Urinary bladder (tissue), 3 donors: ENCODE measurements at regions not wholly inside any gene's neighbourhood (a gene's known extent, or its start where the extent isn't known, plus 50 kb on each side); places are given as distances from the start of the nearest gene placed in this dataset.

ENCODE experiments used
- DNase-seq: peaks from one replicate; pipeline ENCODE4 v3.0.0-alpha.2; 2015; ENCODE audit errors: extremely low spot score
- H3K27ac ChIP-seq: one replicate; pipeline ENCODE4 v1.5.1; 2013; ENCODE audit warnings: low read depth, mild to moderate bottlenecking, moderate library complexity
- H3K36me3 ChIP-seq: one replicate; pipeline ENCODE4 v1.6.1; 2013; ENCODE audit warnings: mild to moderate bottlenecking, moderate library complexity; ENCODE audit not compliant: insufficient read depth
- H3K4me1 ChIP-seq: one replicate; pipeline ENCODE4 v1.6.1; 2013; ENCODE audit warnings: mild to moderate bottlenecking, moderate library complexity; ENCODE audit not compliant: insufficient read depth
- H3K4me3 ChIP-seq: one replicate; pipeline ENCODE4 v1.5.1; 2013; ENCODE audit warnings: low read depth, low read length
- WGBS: extraction: QIAGEN DNeasy Blood & Tissue Kit; methylation state at CpG from one replicate; pipeline ENCODE4 v1.1.7; 2013; 5-methylcytosine and 5-hydroxymethylcytosine counted together
- donor health status: healthy with polysubstance abuse.
- donor health status: healthy.

- DNase-seq = no peak
- no peaks in the 10 kb centered on the region for H3K36me3 ChIP-seq
- H3K4me1 ChIP-seq = no peaks in the 10 kb centered on the region
- H3K4me3 ChIP-seq = no peak overlapping the region
- WGBS = 64% methylated on average over 8 of the region's 8 CpGs
- H3K27ac ChIP-seq = no peak overlapping the region
Measured at GRCh38 chr2:4828682-4829374, 863.4 kb upstream of the SOX11 start.

DNA sequence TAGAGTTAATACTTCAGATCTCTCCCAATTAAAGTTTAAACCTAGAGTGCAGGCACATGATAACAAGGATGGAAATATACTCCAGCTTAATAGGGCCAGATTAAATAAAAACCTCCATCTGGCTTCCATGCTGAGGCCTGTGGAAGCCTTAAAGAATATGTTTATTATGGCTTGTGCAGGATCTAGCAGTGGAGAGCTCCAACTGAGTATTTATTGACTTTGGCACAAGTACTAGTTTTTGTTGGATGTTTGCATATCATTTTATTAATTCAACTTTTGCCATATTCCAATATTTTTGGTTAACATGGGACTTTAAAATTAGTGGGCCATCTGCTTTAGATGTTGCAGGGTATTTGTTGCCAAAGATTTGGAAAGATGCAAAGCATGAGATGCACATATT lies 860.4 kb upstream of the SOX11 start:
- Histone ChIP-seq H3K4me1 (no peaks in the 10 kb centered on the region), H3K27ac (no peak overlapping the region), H3K36me3 (no peaks in the 10 kb centered on the region), H3K4me3 (no peak overlapping the region)
- DNase-seq = peak; percentile 14

DNA sequence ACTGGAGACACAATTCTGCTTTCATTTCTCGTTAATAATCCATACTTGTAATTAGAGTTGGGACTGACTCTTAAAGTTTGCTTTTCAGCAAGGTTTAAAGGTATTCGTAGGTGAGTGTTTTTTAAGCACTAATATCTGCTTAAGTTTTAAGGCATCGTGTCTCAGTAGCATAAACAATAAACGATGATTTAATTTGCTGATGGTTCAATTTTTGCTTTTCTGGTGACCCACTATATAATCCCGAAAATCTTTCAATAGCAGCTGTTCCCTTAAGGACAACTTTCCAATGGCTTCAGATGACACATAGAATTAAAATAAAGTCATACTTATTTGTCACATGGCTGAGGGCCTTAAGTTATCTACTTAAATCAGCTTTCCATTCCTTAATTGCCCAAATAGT lies 859.5 kb upstream of the SOX11 start:
- no peak overlapping the region for H3K27ac ChIP-seq
- H3K4me3 ChIP-seq = no peak overlapping the region
- no peak for DNase-seq
- no peaks in the 10 kb centered on the region for H3K36me3 ChIP-seq
- H3K4me1 ChIP-seq = no peaks in the 10 kb centered on the region
- 90% methylated on average over 5 of the region's 5 CpGs for WGBS

DNA sequence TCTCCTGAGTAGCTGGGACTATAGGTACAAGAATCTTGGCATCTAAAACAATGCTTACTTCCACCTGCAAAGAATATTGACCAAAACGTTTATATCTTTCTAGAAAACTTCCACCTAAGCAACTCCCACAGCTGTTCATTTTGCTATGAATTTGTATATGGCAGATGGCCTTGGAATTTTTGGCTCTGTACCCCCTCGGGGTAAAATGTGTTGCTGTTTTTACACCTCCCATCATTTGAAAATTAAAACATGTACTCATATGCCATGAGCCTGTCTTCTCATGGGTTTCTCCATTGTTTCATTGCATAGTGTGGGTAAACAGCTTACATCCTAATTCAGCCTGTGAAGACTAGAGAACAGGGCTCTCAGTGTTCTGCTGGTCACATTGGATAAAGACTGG lies 853.6 kb upstream of the SOX11 start:
- no peaks in the 10 kb centered on the region for H3K36me3 ChIP-seq
- 66% methylated on average over 2 of the region's 2 CpGs for WGBS
- no peaks in the 10 kb centered on the region for H3K4me1 ChIP-seq
- no peak overlapping the region for H3K27ac ChIP-seq
- no peak overlapping the region for H3K4me3 ChIP-seq
- no peak for DNase-seq

DNA sequence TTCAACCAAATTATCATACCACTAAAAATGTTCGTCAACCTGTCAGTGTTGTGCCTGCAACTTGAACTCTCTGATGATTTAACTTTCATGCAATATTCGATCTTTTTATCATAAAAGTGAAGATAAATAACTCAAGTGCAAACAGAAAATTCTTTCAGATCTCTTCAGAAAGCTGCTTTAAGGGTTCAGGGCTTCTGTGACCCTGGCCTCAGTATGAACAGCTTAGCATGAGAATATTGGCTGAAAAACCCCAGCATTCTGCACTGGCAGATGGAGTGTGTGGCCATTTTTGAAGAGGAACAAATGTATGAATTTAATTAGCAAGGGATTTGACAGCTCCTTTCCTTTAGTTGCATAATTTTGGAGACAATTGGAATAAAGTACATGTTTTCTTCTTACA lies 851.4 kb upstream of the SOX11 start:
- H3K4me1 ChIP-seq = no peaks in the 10 kb centered on the region
- H3K27ac ChIP-seq = no peak overlapping the region
- WGBS = 59% methylated on average over 2 of the region's 2 CpGs
- no peak overlapping the region for H3K4me3 ChIP-seq
- no peaks in the 10 kb centered on the region for H3K36me3 ChIP-seq
- DNase-seq = no peak

DNA sequence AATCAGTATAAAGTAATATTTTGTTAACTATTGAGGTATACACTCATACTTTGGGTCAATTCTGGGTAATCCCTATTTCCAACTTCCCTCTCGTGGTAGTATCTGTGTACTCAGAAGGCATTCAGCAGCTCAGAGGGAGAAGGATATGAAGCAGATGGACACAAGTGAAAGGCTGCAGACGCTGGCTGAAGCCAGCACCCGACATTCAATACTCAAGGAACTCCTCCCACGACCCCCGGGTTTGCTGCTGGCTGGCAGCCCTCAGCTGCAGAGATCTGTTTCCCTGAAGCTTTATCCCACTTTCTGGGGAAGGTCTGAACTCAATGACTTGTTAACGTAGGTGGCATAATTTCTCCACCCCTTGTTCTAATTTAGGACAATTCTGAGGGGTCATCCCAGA lies 847.3 kb upstream of the SOX11 start:
- Histone ChIP-seq H3K36me3 (no peaks in the 10 kb centered on the region), H3K27ac (no peak overlapping the region), H3K4me3 (no peak overlapping the region), H3K4me1 (no peaks in the 10 kb centered on the region)
- DNase-seq = no peak
- WGBS = 19% methylated on average over 6 of the region's 6 CpGs

DNA sequence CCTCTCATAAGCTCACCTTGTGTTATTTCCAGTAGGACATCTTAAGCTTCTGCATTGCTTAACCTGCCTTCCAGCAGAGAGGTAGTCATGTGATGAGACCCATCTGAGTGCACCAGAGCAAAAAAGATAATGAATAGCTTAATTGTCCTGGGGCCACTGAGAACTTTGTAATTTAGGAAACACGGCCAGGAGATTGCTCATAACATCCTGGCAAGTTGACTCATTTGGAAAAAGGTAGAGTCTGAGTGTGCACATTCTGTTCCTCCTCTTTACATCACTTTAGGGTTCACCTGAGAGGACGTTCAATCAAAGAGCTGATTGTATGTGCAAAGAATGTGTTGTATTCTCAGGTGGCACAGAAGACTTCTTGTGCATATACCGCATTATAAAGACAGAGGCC lies 830.2 kb upstream of the SOX11 start:
- 84% methylated on average over 3 of the region's 3 CpGs for WGBS

DNA sequence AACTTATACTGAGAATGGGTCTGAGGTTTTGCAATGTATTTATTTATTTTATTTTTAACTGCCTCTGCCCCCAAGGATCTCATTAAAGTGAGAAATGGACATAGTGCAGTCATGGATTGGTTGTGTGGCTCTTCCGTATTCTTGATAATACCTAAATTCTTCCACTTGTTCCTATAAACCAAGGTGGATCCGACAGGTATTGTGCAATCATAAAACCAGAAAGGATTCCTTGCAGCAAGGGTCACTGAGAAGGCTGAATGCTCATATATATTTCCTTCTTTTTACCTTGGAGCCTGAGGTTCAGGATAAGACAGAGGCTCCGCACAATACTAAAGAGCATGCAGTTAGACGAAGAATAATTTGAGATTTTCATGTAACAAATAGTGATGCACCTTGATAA lies 826.0 kb upstream of the SOX11 start:
- Histone ChIP-seq H3K4me3 (no peak overlapping the region), H3K36me3 (no peaks in the 10 kb centered on the region), H3K4me1 (no peaks in the 10 kb centered on the region), H3K27ac (no peak overlapping the region)
- no peak for DNase-seq
- WGBS = 88% methylated on average over 4 of the region's 4 CpGs

More for the DNA sequence above, 830.2 kb upstream of the SOX11 start:
- H3K36me3 ChIP-seq = no peaks in the 10 kb centered on the region
- no peak for DNase-seq
- H3K27ac ChIP-seq = no peak overlapping the region
- no peak overlapping the region for H3K4me3 ChIP-seq
- no peaks in the 10 kb centered on the region for H3K4me1 ChIP-seq

GRCh38 chr2:4868466-4868865 lies 823.7 kb upstream of the SOX11 start:
- 80% methylated on average over 1 of the region's 1 CpG for WGBS
- DNase-seq = no peak
- Histone ChIP-seq H3K27ac (no peak overlapping the region), H3K4me3 (no peak overlapping the region), H3K4me1 (no peaks in the 10 kb centered on the region), H3K36me3 (no peaks in the 10 kb centered on the region)

DNA sequence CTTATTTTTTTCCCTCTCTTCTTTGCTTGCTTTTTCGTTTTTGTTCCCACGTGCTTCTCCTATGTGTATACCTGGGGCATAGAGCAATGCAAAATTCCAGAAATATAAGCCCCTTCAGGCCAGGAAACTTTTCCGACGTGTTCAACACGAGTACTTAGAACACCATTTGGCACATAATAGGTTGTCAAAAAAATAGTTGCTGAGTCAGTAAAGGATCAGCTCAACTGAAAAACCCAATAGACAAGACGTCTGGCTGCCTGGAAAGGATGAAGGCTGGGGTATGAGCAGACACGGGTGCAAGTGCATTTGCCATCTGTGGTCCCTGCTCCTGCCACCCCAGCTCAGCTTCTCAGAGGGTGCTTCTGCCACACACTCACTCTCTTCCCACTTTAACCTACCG lies 823.0 kb upstream of the SOX11 start:
- 84% methylated on average over 8 of the region's 8 CpGs for WGBS
- H3K4me3 ChIP-seq = no peak overlapping the region
- no peaks in the 10 kb centered on the region for H3K4me1 ChIP-seq
- DNase-seq = no peak
- no peaks in the 10 kb centered on the region for H3K36me3 ChIP-seq
- no peak overlapping the region for H3K27ac ChIP-seq

DNA sequence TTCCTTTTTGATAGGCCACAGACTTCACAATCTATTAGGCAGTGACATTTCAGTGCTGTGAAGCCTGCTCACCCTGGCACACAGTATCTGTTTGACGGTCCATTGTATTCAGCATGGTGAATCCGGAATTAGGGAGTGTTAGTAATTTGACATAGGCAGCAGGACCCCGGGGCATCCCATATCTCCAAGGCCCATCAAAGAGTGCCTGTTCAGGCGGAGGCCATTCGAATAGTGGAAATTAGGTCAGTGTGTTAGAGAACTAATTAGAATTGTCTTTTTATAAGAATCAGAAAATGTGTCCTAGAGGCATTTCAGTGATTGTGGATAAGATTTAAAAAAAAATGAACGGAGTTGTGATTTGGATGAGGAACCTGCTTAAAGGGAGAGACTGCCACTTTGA lies 818.8 kb upstream of the SOX11 start:
- H3K27ac ChIP-seq = no peak overlapping the region
- no peak for DNase-seq
- WGBS = 88% methylated on average over 6 of the region's 6 CpGs
- no peak overlapping the region for H3K4me3 ChIP-seq
- no peaks in the 10 kb centered on the region for H3K36me3 ChIP-seq
- no peaks in the 10 kb centered on the region for H3K4me1 ChIP-seq

- no peak for DNase-seq
- Histone ChIP-seq H3K27ac (no peak overlapping the region), H3K4me3 (no peak overlapping the region), H3K36me3 (no peaks in the 10 kb centered on the region), H3K4me1 (no peaks in the 10 kb centered on the region)
- WGBS = 46% methylated on average over 3 of the region's 3 CpGs
Measured at GRCh38 chr2:4873876-4874593, 818.1 kb upstream of the SOX11 start.

- Histone ChIP-seq H3K36me3 (no peaks in the 10 kb centered on the region), H3K27ac (no peak overlapping the region), H3K4me1 (no peaks in the 10 kb centered on the region), H3K4me3 (no peak overlapping the region)
- no peak for DNase-seq
- WGBS = 77% methylated on average over 3 of the region's 3 CpGs
Measured at GRCh38 chr2:4882421-4882820, 809.8 kb upstream of the SOX11 start.

- Histone ChIP-seq H3K27ac (no peak overlapping the region), H3K4me1 (no peaks in the 10 kb centered on the region), H3K36me3 (no peaks in the 10 kb centered on the region), H3K4me3 (no peak overlapping the region)
- no peak for DNase-seq
- WGBS = 82% methylated on average over 8 of the region's 8 CpGs
Measured at GRCh38 chr2:4882941-4883340, 809.2 kb upstream of the SOX11 start.
